Testis (tissue), 2 donors: ENCODE measurements at regions not wholly inside any gene's neighbourhood (a gene's known extent, or its start where the extent isn't known, plus 50 kb on each side); places are given as distances from the start of the nearest gene placed in this dataset.

Experiments used
- CTCF ChIP-seq, 3 experiments: fragments of 450-650 bp in 2 of 3; fragments of 200-600 bp in 1 of 3; sonication (generic) in 1 of 3; IDR thresholded peaks; one replicate each; pipeline ENCODE4 v1.5.1; 2016 to 2019; ENCODE audit warnings: antibody characterized with exemption in 3 of 3, mild to moderate bottlenecking in 2 of 3, moderate library complexity in 1 of 3
- POLR2A ChIP-seq: fragments of 450-650 bp; IDR thresholded peaks from one replicate; pipeline ENCODE4 v1.6.1; 2017; ENCODE audit warnings: antibody characterized with exemption, mild to moderate bottlenecking, moderate library complexity

GRCh38 chr10:111265341-111265740 lies 188.5 kb downstream of the ADRA2A start:
- no peak for TF ChIP-seq POLR2A
- TF ChIP-seq CTCF (IDR thresholded peaks at IDR 0.05), result no peak
